H9 (cell line): ENCODE measurements at regions not wholly inside any gene's neighbourhood (a gene's known extent, or its start where the extent isn't known, plus 50 kb on each side); places are given as distances from the start of the nearest gene placed in this dataset.

Experiments used
- DNase-seq: peaks from one replicate; pipeline ENCODE4 v3.0.0-alpha.2; 2017
- H2AFZ ChIP-seq: one replicate; pipeline ENCODE4 v1.6.1; 2013; ENCODE audit warnings: mild to moderate bottlenecking, low read length, control low read depth, moderate library complexity
- H2AK5ac ChIP-seq: 2 replicates; pipeline ENCODE4 v1.6.1; 2013; ENCODE audit warnings: low read length, control low read depth, mixed read lengths; ENCODE audit not compliant: insufficient read length
- H2BK120ac ChIP-seq: one replicate; pipeline ENCODE4 v1.6.1; 2013; ENCODE audit warnings: low read depth, mild to moderate bottlenecking, low read length, control low read depth, inconsistent platforms; ENCODE audit not compliant: poor library complexity, severe bottlenecking
- H2BK12ac ChIP-seq: 2 replicates; pipeline ENCODE4 v1.6.1; 2013; ENCODE audit warnings: low read length, control low read depth, mixed read lengths, low read depth; ENCODE audit not compliant: insufficient read length
- H2BK15ac ChIP-seq: 2 replicates; pipeline ENCODE4 v1.6.1; 2013; ENCODE audit warnings: low read depth, low read length, control low read depth
- H2BK20ac ChIP-seq: one replicate; pipeline ENCODE4 v1.6.1; 2013; ENCODE audit warnings: low read depth, mild to moderate bottlenecking, low read length, control low read depth, inconsistent platforms; ENCODE audit not compliant: poor library complexity, severe bottlenecking
- H2BK5ac ChIP-seq: 2 replicates; pipeline ENCODE4 v1.6.1; 2013; ENCODE audit warnings: low read length, control low read depth, mixed read lengths; ENCODE audit not compliant: insufficient read length
- H3K14ac ChIP-seq: 2 replicates; pipeline ENCODE4 v1.6.1; 2013; ENCODE audit warnings: low read length, control low read depth; ENCODE audit not compliant: insufficient read depth
- H3K18ac ChIP-seq: 2 replicates; pipeline ENCODE4 v1.6.1; 2013; ENCODE audit warnings: low read depth, mild to moderate bottlenecking, mixed read lengths, low read length, control low read depth; ENCODE audit not compliant: insufficient read length
- H3K23ac ChIP-seq: 2 replicates; pipeline ENCODE4 v1.6.1; 2013; ENCODE audit warnings: low read length, control low read depth, mixed read lengths, low read depth; ENCODE audit not compliant: insufficient read length
- H3K23me2 ChIP-seq: 2 replicates; pipeline ENCODE4 v1.6.1; 2013; ENCODE audit warnings: low read depth, mild to moderate bottlenecking, mixed read lengths, low read length, control low read depth; ENCODE audit not compliant: insufficient read length, poor library complexity, severe bottlenecking
- H3K27ac ChIP-seq: 2 replicates; pipeline ENCODE4 v1.5.1; 2013; ENCODE audit warnings: low read length, control low read depth, mixed read lengths, low read depth; ENCODE audit not compliant: insufficient read length
- H3K27me3 ChIP-seq: 2 replicates; pipeline ENCODE4 v1.6.1; 2013; ENCODE audit warnings: low read length, control low read depth, inconsistent platforms; ENCODE audit not compliant: insufficient read depth
- H3K4ac ChIP-seq: 2 replicates; pipeline ENCODE4 v1.6.1; 2013; ENCODE audit warnings: low read depth, mild to moderate bottlenecking, control low read depth, inconsistent platforms, low read length, moderate library complexity
- H3K4me1 ChIP-seq: 2 replicates; pipeline ENCODE4 v1.6.1; 2013; ENCODE audit warnings: low read length, control low read depth, inconsistent platforms; ENCODE audit not compliant: insufficient read depth
- H3K4me2 ChIP-seq: 2 replicates; pipeline ENCODE4 v1.6.1; 2013; ENCODE audit warnings: low read length, control low read depth, mixed read lengths; ENCODE audit not compliant: insufficient read length, insufficient read depth
- H3K56ac ChIP-seq: 2 replicates; pipeline ENCODE4 v1.6.1; 2013; ENCODE audit warnings: low read depth, mild to moderate bottlenecking, mixed read lengths, low read length, control low read depth; ENCODE audit not compliant: insufficient read length
- H3K79me1 ChIP-seq: 2 replicates; pipeline ENCODE4 v1.6.1; 2013; ENCODE audit warnings: low read depth, mild to moderate bottlenecking, moderate library complexity, low read length, control low read depth, inconsistent platforms; ENCODE audit not compliant: insufficient read depth, poor library complexity, severe bottlenecking
- H3K79me2 ChIP-seq: 2 replicates; pipeline ENCODE4 v1.6.1; 2013; ENCODE audit warnings: low read length, control low read depth, inconsistent platforms; ENCODE audit not compliant: insufficient read depth
- H3K9ac ChIP-seq: 2 replicates; pipeline ENCODE4 v1.6.1; 2013; ENCODE audit warnings: low read length, control low read depth, mixed read lengths; ENCODE audit not compliant: insufficient read length; ENCODE audit errors: extremely low read depth
- H3K9me3 ChIP-seq: one replicate; pipeline ENCODE4 v1.6.1; 2013; ENCODE audit warnings: low read depth, low read length, inconsistent platforms; ENCODE audit not compliant: control insufficient read depth
- H3T11ph ChIP-seq: one replicate; pipeline ENCODE4 v1.6.1; 2013; ENCODE audit warnings: mild to moderate bottlenecking, low read length, control low read depth, inconsistent platforms
- H4K20me1 ChIP-seq: one replicate; pipeline ENCODE4 v1.6.1; 2013; ENCODE audit not compliant: control insufficient read depth, insufficient read length, insufficient read depth
- H4K5ac ChIP-seq: 2 replicates; pipeline ENCODE4 v1.6.1; 2013; ENCODE audit warnings: low read depth, mild to moderate bottlenecking, mixed read lengths, low read length, control low read depth; ENCODE audit not compliant: insufficient read length
- H4K8ac ChIP-seq: replicated peaks from 2 replicates; pipeline ENCODE4 v1.6.1; 2013; ENCODE audit warnings: low read length, control low read depth, mixed read lengths, low read depth; ENCODE audit not compliant: insufficient read length
- H4K91ac ChIP-seq: 2 replicates; pipeline ENCODE4 v1.6.1; 2013; ENCODE audit warnings: low read depth, mild to moderate bottlenecking, moderate library complexity, mixed read lengths, low read length, control low read depth; ENCODE audit not compliant: insufficient read length
- H3K27ac Mint-ChIP-seq, 3 experiments: 2 replicates in 2 of 3; 3 replicates in 1 of 3; pipeline ENCODE4 v1.8.0; 2020 to 2021; ENCODE audit warnings: mixed read lengths in 3 of 3, mild to moderate bottlenecking in 1 of 3, moderate library complexity in 1 of 3
- H3K27me3 Mint-ChIP-seq: 2 replicates; pipeline ENCODE4 v1.8.0; 2021; ENCODE audit warnings: low read depth, mild to moderate bottlenecking, moderate library complexity, mixed read lengths
- H3K36me3 Mint-ChIP-seq, 3 experiments: 2 replicates in 2 of 3; 3 replicates in 1 of 3; pipeline ENCODE4 v1.8.0; 2020 to 2021; ENCODE audit warnings: low read depth in 3 of 3, mixed read lengths in 3 of 3; ENCODE audit not compliant: insufficient read depth in 1 of 3
- H3K4me1 Mint-ChIP-seq, 2 experiments: 2 replicates each; pipeline ENCODE4 v1.8.0; 2020; ENCODE audit warnings: mixed read lengths in 2 of 2
- H3K4me3 Mint-ChIP-seq, 2 experiments: 2 replicates in 1 of 2; 3 replicates in 1 of 2; pipeline ENCODE4 v1.8.0; 2020 to 2021; ENCODE audit warnings: mild to moderate bottlenecking in 2 of 2, mixed read lengths in 2 of 2, moderate library complexity in 1 of 2
- H3K9me3 Mint-ChIP-seq, 2 experiments: 2 replicates in 1 of 2; 3 replicates in 1 of 2; pipeline ENCODE4 v1.8.0; 2020; ENCODE audit warnings: mild to moderate bottlenecking in 2 of 2, mixed read lengths in 2 of 2, moderate library complexity in 1 of 2
- CTCF ChIP-seq: fragments of 200-600 bp; sonication (generic); conservative IDR thresholded peaks from 3 replicates; pipeline ENCODE4 v1.8.0; 2021; ENCODE audit warnings: antibody characterized with exemption, mild to moderate bottlenecking
- WGBS: extraction: QIAGEN DNeasy Blood & Tissue Kit; methylation state at CpG from one replicate; pipeline ENCODE4 v1.1.7; 2013; ENCODE audit warnings: missing lambda C conversion rate, low lambda C conversion rate, mixed read lengths; ENCODE audit not compliant: insufficient read length; ENCODE audit errors: extremely low coverage; 5-methylcytosine and 5-hydroxymethylcytosine counted together

GRCh38 chr19:13583114-13583513 lies 76.8 kb upstream of the CACNA1A start:
- Histone ChIP-seq H3K23ac (no peak overlapping the region), H2BK15ac (no peak overlapping the region), H3K4me2 (no peak overlapping the region), H3K9me3 (no peaks in the 10 kb centered on the region), H2AFZ (no peak overlapping the region), H3K4me1 (no peaks in the 10 kb centered on the region), H2AK5ac (no peak overlapping the region), H3K4ac (no peak overlapping the region), H4K8ac (no peak overlapping the region), H3K79me2 (no peaks in the 10 kb centered on the region), H3K14ac (no peak overlapping the region), H4K5ac (no peak overlapping the region), H3K9ac (no peak overlapping the region), H3K27me3 (no peaks in the 10 kb centered on the region), H2BK5ac (no peak overlapping the region), H2BK120ac (no peak overlapping the region), H2BK12ac (no peak overlapping the region), H3T11ph (no peak overlapping the region), H2BK20ac (no peak overlapping the region), H3K56ac (no peak overlapping the region), H3K27ac (no peak overlapping the region), H4K20me1 (no peaks in the 10 kb centered on the region), H3K79me1 (no peaks in the 10 kb centered on the region), H3K18ac (no peak overlapping the region), H4K91ac (no peak overlapping the region), H3K23me2 (no peaks in the 10 kb centered on the region)
- Mint-ChIP-seq H3K4me3 (no peak overlapping the region), H3K36me3 (no peaks in the 10 kb centered on the region; a peak in 1 of 7 replicates), H3K4me1 (no peaks in the 10 kb centered on the region; a peak in 1 of 4 replicates), H3K9me3 (peaks cover 3% of the 10 kb centered on the region in 2 experiments; a peak in 4 of 5 replicates), H3K27me3 (no peaks in the 10 kb centered on the region; the same call in 1 of the 2 replicates), H3K27ac (no peak overlapping the region)
- no peak for DNase-seq
- no peak for TF ChIP-seq CTCF
- no CpG with 5 or more reads among the region's 3 CpGs for WGBS
